GM19240 (cell line): ENCODE measurements at regions not wholly inside any gene's neighbourhood (a gene's known extent, or its start where the extent isn't known, plus 50 kb on each side); places are given as distances from the start of the nearest gene placed in this dataset.
A peak's percentile ranks its signal among the peaks of the same experiment; 100 is the strongest.

ENCODE experiments used
- DNase-seq: peaks from one replicate; pipeline ENCODE4 v3.0.0; 2011; ENCODE audit warnings: low spot score; ENCODE audit not compliant: insufficient read length

DNA sequence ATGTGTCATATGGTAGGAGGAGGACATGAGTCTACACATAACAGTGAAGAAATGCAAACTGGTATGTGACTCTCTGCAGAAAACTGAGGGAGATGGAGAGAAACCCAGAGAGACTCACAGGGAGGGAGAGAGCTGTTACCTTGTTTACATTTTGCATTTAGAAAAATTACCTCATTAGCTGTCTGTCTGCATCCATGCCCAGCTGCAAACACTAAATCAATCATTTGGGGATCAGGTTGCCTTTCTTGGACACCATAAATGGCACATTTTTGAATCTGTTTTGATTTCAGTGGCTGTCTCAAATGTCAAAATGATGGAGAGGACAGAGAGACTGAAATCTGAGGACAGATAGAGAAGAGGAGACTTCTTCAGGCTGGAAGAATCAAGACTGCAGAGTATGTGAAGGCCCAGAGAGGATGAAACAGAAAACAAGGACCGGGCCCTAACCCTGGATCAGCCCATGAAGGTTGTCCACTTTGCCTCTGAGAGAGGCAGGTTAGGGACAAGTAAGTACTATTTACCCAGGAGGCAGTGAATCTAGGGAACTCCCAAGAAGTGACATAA lies 92.2 kb downstream of the UNC5CL start:
- DNase-seq: no peak

DNA sequence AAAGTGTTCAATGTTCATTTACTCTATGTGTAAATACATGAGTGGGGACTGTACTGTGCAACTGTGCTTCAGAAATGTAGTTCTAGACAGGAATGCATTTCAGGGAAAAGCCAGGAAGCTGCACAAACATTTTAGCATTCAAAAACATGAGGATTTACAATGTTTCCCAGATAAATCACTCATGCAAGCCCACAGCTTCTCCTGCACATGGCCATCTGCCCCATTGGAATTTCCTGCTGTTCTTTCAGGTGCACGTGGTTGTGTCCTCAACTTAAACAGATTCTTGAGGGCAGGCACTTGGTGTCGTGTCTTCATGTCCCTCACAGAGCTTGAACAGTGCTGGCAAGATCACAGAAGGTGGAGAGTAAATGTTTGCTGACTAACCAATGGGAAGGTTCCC lies 101.5 kb downstream of the UNC5CL start:
- DNase-seq: no peak

DNA sequence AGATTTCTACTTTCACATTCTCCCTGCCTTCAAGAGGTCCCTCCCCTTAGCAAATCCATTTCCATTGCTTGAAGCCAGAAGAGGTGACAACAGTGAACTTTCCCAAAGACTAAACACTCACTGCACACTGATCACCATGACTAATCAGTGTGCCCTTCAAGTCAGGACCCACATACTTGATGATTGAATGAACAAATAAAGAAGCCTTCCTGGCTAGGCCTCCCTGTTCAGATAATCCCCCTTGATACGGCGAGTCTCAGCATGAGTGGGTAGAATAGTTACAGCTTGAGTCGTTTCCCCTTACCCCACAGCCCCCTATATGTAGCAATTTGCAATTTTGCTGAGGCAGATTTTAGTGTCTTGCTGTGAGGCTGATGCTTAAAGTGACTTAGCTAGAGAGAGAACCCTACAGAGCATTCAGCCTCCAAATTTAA lies 102.2 kb downstream of the UNC5CL start:
- DNase-seq: no peak

DNA sequence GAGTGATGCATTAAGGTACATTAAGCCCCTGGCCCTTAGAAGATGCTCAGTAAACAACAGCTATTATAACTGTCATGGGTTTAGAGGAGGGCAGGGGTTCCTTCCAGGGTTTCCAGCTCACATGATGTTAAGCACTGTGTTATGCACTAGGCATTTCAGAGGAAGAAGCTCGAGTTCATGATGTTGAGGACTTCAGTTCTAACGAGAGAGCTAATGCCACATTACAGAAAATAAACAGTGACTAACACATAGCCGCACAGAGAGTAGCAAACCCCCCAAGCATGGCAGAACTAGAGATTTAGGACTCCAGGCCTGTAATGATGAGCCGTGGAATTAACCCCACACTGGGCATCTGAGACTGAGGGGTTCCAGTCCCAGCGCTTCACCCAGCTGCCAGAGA lies 105.2 kb downstream of the UNC5CL start:
- no peak for DNase-seq

DNA sequence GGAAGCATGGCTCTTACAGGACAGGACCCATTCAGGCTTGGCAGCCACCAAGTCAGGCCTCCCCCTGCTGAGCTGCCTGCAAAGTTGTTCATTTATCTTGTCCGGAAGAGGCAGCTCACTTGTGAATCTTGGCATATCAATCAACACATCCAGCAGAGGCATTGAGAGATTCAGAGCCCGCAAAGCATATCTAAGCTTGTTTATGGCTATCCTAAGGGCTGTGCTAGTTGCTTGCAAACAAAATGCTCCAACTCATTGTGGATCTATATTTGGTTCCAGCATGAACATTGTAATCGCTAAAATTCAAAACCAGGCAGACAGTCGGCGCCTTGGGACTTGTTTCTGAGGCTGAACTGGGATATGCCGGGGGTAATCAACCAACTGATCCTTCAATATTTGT lies 106.1 kb downstream of the UNC5CL start:
- no peak for DNase-seq

DNA sequence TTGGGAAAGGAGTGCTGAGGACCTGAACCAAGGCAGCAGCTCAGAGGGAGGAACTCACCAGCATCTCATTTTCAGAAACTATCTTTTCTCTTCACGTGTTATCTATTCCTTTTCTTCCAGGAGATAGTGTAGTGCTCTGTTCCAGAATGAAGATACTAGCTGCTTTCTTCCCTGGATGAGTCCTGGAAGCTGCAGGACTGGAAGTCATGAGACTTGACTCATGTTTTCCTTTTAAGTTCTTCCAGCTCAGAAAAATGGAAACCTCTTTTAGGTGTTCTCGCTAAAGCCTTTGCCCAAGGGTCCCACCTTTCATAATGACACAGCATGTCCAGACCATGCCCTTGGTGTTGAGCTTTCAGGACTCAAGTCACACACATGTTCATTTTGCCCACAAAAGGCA lies 106.7 kb downstream of the UNC5CL start:
- DNase-seq: no peak

DNA sequence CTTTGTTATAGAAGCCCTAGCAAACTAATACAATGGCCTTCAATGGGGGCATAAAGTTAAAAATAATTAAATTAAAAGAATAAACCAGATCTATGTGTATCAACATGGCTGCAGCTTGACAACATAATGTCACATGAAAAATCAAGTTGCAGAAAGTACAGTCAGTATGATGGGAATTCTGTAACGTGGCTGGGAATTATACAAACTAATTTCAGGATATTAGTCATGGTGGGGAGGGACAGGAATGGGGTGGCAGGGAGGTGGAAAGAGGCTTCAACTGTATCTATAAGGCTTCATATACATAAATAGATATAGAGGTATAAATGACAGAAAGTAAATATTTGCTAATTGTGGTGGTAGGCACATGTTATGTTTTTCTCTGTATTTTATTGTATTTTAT lies 107.1 kb downstream of the UNC5CL start:
- no peak for DNase-seq

DNA sequence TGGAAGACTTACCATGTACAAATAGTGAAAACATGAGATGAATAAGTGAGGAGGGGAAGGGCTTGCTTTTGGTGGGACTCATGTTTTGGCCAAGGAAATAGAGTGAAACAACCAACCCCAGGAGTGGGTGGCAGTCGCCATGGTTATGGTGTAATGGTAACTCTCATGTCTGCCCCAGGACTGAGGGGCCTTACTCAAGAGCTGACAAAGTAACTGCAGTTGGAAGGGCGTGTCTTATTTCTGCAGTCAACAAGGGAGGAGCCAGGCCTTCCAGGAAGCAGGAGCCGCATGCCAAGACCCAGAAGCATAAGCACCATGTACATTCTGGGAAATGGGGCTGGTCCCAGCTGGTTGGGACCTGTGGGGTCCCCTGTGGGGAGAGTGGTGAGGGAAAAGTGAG lies 108.5 kb downstream of the UNC5CL start:
- no peak for DNase-seq

DNA sequence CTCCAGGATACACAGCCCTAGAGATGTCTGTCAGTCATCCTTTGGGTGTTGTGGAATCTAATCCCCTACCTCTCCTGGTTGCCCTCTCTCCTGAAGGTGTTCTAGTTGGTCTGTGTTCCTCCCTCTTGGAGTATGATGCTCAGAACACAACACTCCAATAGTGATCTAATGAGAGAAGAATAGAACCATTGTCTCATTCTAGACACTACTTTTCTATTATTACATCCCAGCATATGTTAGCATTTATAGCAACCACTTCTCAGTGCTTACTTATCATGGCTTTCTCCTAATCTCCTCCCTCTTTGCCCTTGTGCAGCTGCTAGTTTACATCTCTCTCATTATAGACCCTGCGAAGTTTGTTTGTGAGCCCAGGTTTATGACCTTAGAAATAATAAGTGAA lies 109.0 kb downstream of the UNC5CL start:
- DNase-seq: no peak

DNA sequence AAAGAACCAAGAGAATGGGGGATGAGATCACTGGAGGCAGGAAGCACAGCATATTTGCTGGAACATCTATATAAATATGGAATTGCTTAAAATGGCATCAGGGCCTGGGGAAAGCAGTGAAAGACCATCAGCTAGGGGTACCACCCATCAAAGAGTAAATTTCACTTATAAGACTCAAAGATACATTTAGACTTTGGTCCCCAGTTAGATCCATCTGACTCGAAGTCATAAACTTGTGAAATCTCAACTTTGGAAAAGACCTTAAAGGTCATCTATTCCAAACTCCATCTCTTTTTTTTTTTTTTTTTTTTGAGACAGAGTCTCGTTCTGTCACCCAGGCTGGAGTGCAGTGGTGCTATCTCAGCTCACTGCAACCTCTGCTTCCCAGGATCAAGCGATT lies 109.8 kb downstream of the UNC5CL start:
- no peak for DNase-seq

DNA sequence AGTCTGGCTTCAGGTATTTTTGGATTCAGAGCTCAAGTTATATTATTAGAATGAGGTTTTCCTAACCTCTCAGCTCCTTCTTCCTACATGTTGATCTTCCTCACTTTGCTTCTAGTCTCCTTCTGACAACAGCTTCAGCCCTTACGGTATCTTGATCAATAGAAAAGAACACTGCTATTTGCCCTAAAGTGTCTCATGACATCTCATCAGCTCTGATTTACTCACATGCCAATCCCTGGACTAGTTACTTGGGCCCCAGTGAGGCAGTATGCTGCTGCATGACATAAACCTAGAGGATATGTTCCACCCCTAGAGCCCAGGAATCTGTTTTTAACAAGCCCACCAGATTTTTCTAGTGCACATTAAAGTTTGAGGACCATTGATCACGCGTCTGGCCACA lies 110.3 kb downstream of the UNC5CL start:
- no peak for DNase-seq

DNA sequence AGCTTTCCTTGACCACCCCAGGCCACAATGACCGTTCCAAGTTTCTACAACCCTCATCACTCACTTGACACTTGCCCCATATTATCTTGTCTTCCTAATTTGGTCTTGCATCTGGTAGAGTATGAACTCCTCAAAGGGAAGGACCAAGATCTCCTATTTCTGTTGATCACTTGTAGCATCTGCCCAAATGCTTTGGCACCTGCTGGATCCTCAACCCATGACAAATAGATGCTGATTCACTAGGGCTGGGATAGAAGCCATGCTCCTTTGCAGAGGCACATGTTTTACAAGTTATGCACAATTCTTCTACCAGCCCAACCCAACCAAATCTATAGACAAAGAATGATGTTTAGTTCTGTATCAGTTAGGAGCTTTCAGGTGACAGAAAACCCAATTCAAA lies 110.7 kb downstream of the UNC5CL start:
- no peak for DNase-seq

DNA sequence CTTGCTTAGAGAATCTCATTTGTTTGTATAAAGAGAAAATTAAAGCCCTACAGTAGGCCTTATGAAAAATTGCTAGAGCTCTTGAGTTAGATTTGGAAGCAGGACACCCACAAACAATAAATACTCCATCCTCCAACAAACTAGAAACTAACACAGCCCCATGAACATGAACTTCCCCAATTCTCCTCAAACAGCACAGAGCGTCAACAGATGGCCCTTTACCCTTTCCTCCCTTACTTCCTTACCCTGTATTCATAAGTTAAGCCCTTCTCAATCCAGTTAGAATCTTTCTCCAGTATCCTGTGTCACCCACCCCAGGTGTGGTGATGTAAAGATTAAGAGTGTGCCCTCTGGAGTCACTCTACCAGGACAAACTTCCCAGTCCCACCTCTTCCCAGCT lies 113.7 kb downstream of the UNC5CL start:
- DNase-seq: no peak

DNA sequence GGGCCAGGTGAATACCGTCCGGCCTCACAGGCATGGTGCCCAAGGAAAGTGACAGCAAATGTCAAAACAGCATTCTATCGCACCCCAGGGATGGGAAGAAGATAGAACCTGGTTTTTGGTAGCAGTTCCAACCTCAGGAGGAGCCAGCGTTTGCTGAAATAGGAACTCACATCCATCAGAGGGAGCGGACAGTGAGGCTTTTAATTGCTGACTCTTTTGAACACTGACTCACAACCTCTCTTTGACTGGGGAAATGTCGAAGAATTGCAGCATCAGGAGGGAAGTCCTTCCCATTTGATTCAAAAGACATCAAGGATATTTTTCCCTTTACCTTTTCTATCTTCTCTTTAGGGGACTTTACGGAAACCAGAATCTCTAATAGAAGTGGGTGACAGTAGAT lies 114.2 kb downstream of the UNC5CL start:
- no peak for DNase-seq

DNA sequence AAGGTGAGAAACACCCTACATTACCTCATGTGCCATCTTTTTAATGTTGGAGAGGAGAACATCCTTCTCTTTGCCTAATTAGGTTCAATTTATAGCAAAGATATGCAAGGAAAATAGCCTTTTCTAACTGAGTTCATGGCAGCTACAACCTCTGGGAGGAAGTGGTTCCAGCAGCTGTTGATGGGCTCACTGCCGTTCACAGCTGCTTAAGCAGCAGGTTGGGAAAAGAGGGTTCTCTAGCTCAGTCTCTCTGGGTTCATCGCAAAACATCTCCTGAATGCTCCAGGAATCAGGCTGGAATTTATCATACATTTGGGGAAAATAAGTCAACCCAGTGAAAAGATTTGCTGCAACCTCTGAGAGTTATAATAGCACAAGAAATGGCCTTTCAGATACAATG lies 115.1 kb downstream of the UNC5CL start:
- DNase-seq: no peak

DNA sequence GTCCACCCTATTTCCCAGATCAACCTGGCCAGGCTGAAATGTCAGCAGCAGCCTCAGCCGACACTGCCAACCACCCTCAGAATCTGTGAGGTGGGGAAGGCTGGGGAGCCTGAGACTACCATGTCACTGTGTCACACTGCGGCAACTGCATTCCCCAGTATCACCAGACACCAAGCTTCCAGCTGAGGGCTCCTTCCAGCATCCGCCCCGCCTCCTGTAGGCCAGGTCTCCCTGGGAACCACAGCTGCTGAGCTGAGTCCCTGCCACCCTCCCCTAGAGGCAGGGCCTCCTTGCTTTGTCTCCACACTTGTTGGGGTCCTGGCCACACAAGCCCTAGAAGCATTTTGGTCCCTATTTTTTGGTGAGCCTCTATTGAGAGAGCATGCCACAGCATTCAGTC lies 115.7 kb downstream of the UNC5CL start:
- DNase-seq: no peak

DNA sequence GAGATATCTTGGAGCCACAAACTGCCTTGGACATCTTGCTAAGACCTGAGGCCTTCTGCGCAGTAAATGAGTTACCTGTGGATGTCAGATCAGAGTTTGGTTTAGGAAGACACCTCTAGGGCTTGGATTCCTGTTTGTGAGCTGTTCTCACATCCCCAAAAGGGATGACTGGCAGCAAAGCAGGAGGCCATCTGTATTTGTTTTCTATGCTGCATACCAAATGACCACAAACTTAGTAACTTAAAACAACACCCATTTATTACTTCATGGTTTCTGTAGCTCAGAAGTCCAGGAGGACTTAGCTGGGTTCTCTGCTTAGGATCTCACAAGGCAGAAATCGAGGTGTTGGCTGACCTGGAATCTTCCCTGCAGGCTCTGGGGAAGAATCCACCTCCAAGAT lies 116.7 kb downstream of the UNC5CL start:
- DNase-seq: no peak

DNA sequence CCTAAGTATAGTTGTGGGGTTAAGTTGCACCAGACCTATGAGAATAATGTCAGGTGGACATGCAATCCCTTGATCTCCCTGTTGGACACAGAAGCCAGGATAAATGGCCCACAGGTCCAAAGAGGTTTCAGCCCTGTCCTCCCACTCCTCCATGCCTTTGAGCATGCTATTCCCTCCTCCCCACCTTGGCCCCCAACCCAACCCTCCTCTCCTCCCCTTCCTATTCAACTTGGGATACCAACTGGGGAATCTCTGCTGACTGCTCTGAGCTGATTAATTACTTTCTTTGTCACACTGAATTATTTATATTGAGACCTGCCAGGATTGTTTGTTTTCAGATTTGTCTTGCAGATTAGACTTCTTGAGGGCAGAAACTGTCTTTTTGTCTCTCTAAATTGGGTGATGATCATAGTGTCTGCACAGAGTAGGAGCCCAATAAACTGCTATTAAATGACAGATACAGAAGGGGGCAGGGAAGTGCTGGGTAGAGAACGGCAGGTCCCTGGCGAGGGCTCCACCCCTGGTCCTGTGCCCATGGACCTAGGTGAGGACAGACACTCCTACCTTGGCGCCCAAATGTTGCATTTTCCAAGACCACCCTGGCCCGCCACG lies 120.9 kb downstream of the UNC5CL start:
- no peak for DNase-seq

DNA sequence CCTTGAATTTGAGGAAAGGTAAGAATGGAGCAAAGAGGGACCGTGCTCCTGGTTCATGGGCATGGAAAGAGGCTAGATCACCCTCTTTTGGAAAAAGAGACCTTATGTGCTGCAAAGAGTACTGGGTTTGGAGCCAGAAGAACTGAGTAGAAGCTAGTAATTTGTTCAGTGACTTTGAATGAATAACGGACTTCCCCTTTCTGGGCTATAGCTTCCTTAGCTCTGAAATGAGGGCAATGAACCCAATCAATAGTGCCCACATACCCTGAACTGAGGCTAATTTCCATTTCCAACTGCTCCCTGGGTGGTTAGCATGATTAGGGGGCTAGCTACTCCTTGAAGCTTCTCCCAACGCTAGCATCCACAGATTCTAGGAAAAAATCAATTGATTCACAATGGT lies 121.4 kb downstream of the UNC5CL start:
- DNase-seq: no peak

DNA sequence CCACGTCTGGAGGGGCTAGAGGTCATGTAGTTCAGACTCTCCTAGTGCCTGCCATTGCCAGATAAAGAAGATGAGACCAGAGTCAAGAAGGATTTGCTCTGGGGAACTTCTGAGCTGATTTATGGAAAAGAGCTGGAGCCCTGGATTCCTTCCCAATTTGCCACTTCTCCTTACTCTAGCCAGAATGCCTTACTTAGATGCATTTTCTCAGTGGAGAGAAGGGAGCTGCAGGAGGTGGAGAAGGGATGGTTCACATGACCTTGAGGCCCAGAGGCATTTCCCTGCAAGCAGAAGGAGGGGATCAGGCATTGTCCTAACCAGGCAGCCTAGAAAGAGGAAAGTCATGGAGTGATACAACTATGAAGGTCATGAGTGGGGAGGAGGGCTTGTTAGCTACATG lies 122.2 kb downstream of the UNC5CL start:
- no peak for DNase-seq

DNA sequence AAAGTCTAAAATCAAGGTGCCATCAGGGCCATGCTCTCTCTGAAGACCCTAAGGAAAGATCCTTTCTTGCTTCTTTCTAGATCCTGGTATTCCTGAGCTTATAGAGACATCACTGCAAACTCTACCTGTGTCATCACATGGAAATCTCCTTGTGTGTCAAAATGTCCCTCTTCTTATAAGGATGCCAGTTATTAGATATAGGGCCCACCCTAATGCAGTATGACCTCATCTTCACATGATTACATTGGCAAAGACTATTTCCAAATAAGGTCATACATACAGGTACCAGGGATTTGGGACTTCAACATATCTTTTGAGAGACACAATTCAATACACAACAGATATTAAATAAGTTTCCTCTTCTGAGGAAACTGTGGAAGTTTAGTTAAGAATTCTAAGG lies 123.9 kb downstream of the UNC5CL start:
- DNase-seq: no peak

DNA sequence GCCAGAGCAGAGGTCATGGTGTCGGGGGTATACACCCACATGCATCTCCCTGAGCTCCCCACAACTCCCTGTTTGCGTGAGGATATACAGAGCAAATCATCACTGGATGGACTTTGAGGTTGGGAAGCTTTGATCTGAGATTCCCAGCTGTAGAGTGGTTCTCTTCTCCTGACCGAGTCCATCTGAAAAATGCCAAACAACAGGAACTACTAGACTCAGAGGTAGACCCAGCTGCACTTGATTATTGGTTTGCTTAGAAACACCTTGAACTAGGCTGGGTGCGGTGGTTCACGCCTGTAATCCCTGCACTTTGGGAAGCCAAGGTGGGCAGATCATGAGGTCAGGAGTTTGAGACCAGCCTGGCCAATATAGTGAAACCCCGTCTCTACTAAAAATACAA lies 125.0 kb downstream of the UNC5CL start:
- no peak for DNase-seq

DNA sequence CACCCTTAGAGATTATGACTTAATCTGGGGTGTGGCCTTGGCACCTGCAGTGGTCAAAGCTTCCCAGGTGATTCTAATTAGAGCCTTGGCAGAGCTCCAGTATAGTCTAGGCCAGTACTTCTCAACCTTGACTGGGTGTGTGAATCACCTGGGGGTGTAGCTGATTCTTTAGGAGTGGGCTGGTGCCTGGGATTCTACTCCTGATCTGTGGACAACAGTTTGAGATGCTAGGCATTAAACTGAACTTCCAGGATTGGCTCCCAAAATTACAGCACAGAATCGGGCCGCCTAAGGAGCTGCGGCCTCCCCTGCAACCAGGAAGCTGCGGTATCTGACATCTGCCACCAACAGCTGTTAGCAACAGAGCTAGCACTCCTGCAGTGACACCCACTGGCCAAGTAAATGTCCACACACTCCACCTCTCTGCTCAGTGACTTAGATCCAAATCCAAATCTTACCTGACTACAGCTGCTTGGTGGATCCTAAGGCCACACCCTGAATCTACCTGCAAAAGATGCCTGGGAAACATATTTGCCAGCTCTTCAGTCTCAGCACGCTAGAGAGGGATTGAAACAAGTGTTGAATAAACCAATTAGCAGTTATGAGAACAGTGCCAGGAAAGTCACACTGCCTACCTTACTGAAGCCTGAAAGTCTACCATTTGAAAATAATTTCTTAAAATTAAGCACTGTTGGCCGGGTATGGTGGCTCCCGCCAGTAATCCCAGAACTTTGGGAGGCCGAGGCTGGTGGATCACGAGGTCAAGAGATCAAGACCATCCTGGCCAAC lies 126.7 kb downstream of the UNC5CL start:
- DNase-seq: peak; percentile 57
